ENCODE measurements at regions not wholly inside any gene's neighbourhood (a gene's known extent, or its start where the extent isn't known, plus 50 kb on each side); places are given as distances from the start of the nearest gene placed in this dataset.

- Histone ChIP-seq H3K36me3 (ENCODE audit: control insufficient read depth, insufficient read depth, low read length) (no peaks in the 10 kb centered on the region), H3K4me3 (ENCODE audit: low read depth, low read length) (no peak overlapping the region), H3K27me3 (ENCODE audit: control insufficient read depth, insufficient read depth, low read length) (no peaks in the 10 kb centered on the region)
- no peak for TF ChIP-seq CTCF (IDR thresholded peaks at IDR 0.05; ENCODE audit: insufficient read depth, low read depth, low read length)
- POLR2A ChIA-PET, result no interaction called here
- CTCF ChIA-PET, result no interaction called here
- DNase-seq (ENCODE audit: low read depth), result no peak
Measured at GRCh38 chr13:73972545-73972944, 161.7 kb downstream of the KLF12 start.

GRCh38 chr13:73971481-73971880 lies 162.7 kb downstream of the KLF12 start:
- no peak overlapping the region for H3K4me3 ChIP-seq (ENCODE audit: low read depth, low read length)
- ChIA-PET POLR2A (no interaction called here), CTCF (no interaction called here)
- no peak for TF ChIP-seq CTCF (IDR thresholded peaks at IDR 0.05; ENCODE audit: insufficient read depth, low read depth, low read length)
- no peaks in the 10 kb centered on the region for H3K27me3 ChIP-seq (ENCODE audit: control insufficient read depth, insufficient read depth, low read length)
- DNase-seq (ENCODE audit: low read depth), result no peak
- H3K36me3 ChIP-seq (ENCODE audit: control insufficient read depth, insufficient read depth, low read length), result no peaks in the 10 kb centered on the region

- H3K36me3 ChIP-seq (ENCODE audit: control insufficient read depth, insufficient read depth, low read length), result no peaks in the 10 kb centered on the region
- TF ChIP-seq CTCF (IDR thresholded peaks at IDR 0.05; ENCODE audit: insufficient read depth, low read depth, low read length), result no peak
- no peak for DNase-seq (ENCODE audit: low read depth)
- H3K4me3 ChIP-seq (ENCODE audit: low read depth, low read length), result no peak overlapping the region
- POLR2A ChIA-PET, result no interaction called here
- H3K27me3 ChIP-seq (ENCODE audit: control insufficient read depth, insufficient read depth, low read length), result no peaks in the 10 kb centered on the region
- CTCF ChIA-PET, result interaction anchor here (0.5 kb wide), 1 partner anchor 77 kb away, joined by 3 read pairs; no protein-coding TSS in a partner anchor
Measured at GRCh38 chr13:73970421-73971055, 163.7 kb downstream of the KLF12 start.

- ChIA-PET CTCF (no interaction called here), POLR2A (no interaction called here)
- H3K36me3 ChIP-seq (ENCODE audit: control insufficient read depth, insufficient read depth, low read length), result no peaks in the 10 kb centered on the region
- no peak overlapping the region for H3K4me3 ChIP-seq (ENCODE audit: low read depth, low read length)
- TF ChIP-seq CTCF (IDR thresholded peaks at IDR 0.05; ENCODE audit: insufficient read depth, low read depth, low read length), result no peak
- DNase-seq (ENCODE audit: low read depth), result no peak
- H3K27me3 ChIP-seq (ENCODE audit: control insufficient read depth, insufficient read depth, low read length), result no peaks in the 10 kb centered on the region
Measured at GRCh38 chr13:73967397-73968165, 166.6 kb downstream of the KLF12 start.

GRCh38 chr13:73966331-73966730 lies 167.9 kb downstream of the KLF12 start:
- Histone ChIP-seq H3K36me3 (ENCODE audit: control insufficient read depth, insufficient read depth, low read length) (no peaks in the 10 kb centered on the region), H3K27me3 (ENCODE audit: control insufficient read depth, insufficient read depth, low read length) (no peaks in the 10 kb centered on the region), H3K4me3 (ENCODE audit: low read depth, low read length) (no peak overlapping the region)
- no peak for DNase-seq (ENCODE audit: low read depth)
- ChIA-PET CTCF (interaction anchor here (1.2 kb wide), 1 partner anchor 53 kb away, joined by 3 read pairs; no protein-coding TSS in a partner anchor), POLR2A (no interaction called here)
- TF ChIP-seq CTCF (IDR thresholded peaks at IDR 0.05; ENCODE audit: insufficient read depth, low read depth, low read length), result no peak
